ENCODE measurements at regions not wholly inside any gene's neighbourhood (a gene's known extent, or its start where the extent isn't known, plus 50 kb on each side); places are given as distances from the start of the nearest gene placed in this dataset.

- H3K27me3 ChIP-seq (ENCODE audit: control insufficient read depth, insufficient read depth, low read length, poor library complexity, severe bottlenecking), result no peaks in the 10 kb centered on the region
- H3K36me3 Mint-ChIP-seq (ENCODE audit: low read depth), result no peaks in the 10 kb centered on the region
- no peak for DNase-seq
- TF ChIP-seq, protein P1, sequence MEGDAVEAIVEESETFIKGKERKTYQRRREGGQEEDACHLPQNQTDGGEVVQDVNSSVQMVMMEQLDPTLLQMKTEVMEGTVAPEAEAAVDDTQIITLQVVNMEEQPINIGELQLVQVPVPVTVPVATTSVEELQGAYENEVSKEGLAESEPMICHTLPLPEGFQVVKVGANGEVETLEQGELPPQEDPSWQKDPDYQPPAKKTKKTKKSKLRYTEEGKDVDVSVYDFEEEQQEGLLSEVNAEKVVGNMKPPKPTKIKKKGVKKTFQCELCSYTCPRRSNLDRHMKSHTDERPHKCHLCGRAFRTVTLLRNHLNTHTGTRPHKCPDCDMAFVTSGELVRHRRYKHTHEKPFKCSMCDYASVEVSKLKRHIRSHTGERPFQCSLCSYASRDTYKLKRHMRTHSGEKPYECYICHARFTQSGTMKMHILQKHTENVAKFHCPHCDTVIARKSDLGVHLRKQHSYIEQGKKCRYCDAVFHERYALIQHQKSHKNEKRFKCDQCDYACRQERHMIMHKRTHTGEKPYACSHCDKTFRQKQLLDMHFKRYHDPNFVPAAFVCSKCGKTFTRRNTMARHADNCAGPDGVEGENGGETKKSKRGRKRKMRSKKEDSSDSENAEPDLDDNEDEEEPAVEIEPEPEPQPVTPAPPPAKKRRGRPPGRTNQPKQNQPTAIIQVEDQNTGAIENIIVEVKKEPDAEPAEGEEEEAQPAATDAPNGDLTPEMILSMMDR (conservative IDR thresholded peaks at IDR 0.05), result no peak
- H3K4me1 Mint-ChIP-seq, result no peaks in the 10 kb centered on the region
- H3K27ac ChIP-seq (ENCODE audit: low read depth, low read length), result no peak overlapping the region
- no peak overlapping the region for H3K27ac Mint-ChIP-seq
- WGBS, 2 experiments (ENCODE audit: insufficient coverage in 1 of 2, insufficient read length in 1 of 2), result 91 to 97% methylated on average over 5 to 7 of the region's 7 CpGs
- peaks cover 4% of the 10 kb centered on the region for H3K9me3 Mint-ChIP-seq
- no peaks in the 10 kb centered on the region for H3K4me1 ChIP-seq (ENCODE audit: control insufficient read depth, insufficient read depth, low read length)
- H3K4me3 Mint-ChIP-seq, result no peak overlapping the region
- H3K4me3 ChIP-seq (ENCODE audit: low read length), result no peak overlapping the region
- H3K9me3 ChIP-seq (ENCODE audit: control insufficient read depth, low read length), result no peaks in the 10 kb centered on the region
- H3K9ac ChIP-seq (ENCODE audit: extremely low read depth, low read length, poor library complexity, severe bottlenecking), result no peak overlapping the region
- H3K36me3 ChIP-seq (ENCODE audit: control insufficient read depth, insufficient read depth, low read length), result no peaks in the 10 kb centered on the region
- no peaks in the 10 kb centered on the region for H3K27me3 Mint-ChIP-seq (ENCODE audit: insufficient read depth)
Measured at GRCh38 chr20:57794036-57794435, 84.2 kb upstream of the PMEPA1 start.

GRCh38 chr20:57793421-57793820 is 83.6 kb upstream of the PMEPA1 start:
- Histone ChIP-seq H3K4me3 (ENCODE audit: low read length) (no peak overlapping the region), H3K9ac (ENCODE audit: extremely low read depth, low read length, poor library complexity, severe bottlenecking) (no peak overlapping the region), H3K36me3 (ENCODE audit: control insufficient read depth, insufficient read depth, low read length) (no peaks in the 10 kb centered on the region), H3K27me3 (ENCODE audit: control insufficient read depth, insufficient read depth, low read length, poor library complexity, severe bottlenecking) (no peaks in the 10 kb centered on the region), H3K27ac (ENCODE audit: low read depth, low read length) (no peak overlapping the region), H3K9me3 (ENCODE audit: control insufficient read depth, low read length) (no peaks in the 10 kb centered on the region), H3K4me1 (ENCODE audit: control insufficient read depth, insufficient read depth, low read length) (no peaks in the 10 kb centered on the region)
- no peaks in the 10 kb centered on the region for H3K27me3 Mint-ChIP-seq (ENCODE audit: insufficient read depth)
- no peak for DNase-seq
- whole genome bisulfite sequencing, 2 experiments (ENCODE audit: insufficient coverage in 1 of 2, insufficient read length in 1 of 2), result 93 to 98% methylated on average over 8 to 9 of the region's 9 CpGs
- H3K4me3 Mint-ChIP-seq, result no peak overlapping the region
- H3K9me3 Mint-ChIP-seq, result peaks cover 4% of the 10 kb centered on the region
- H3K4me1 Mint-ChIP-seq, result no peaks in the 10 kb centered on the region
- H3K36me3 Mint-ChIP-seq (ENCODE audit: low read depth), result no peaks in the 10 kb centered on the region
- no peak overlapping the region for H3K27ac Mint-ChIP-seq
- TF ChIP-seq, protein P1 (conservative IDR thresholded peaks at IDR 0.05), result no peak

DNA sequence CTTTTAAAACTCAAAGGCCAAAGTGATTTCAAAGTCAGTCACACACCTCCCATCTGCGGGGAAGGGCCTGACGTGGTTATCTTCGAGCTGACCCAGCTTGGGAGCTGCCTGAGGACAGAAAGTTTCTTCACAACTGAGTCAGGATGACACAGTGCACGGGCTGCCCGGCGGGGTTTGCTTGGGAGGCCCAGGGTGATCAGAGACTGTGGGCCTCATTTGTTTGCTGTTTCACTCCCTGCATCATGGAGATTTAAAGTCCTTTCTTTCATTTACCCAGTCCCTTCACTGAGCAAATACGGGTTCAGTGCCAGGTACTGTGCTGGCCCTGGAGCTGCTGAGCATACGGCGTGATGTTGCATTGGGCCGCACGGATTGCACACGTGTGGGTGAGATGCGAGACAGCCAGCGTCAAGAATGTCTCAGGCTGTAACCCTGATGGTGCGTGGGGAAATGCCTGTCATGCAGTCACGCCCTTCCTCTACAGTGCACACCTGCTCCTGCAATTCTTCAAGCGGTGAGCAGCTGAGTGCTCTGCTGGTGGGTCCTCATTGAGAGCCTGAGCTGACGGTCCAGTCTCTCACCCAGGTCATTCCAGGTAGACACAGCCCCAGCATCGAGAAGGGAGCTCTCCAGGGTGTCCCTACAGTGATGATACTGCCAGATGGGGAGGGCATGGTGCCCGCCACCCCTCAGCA is 82.7 kb upstream of the PMEPA1 start:
- no peaks in the 10 kb centered on the region for H3K27me3 Mint-ChIP-seq (ENCODE audit: insufficient read depth)
- Histone ChIP-seq H3K9ac (ENCODE audit: extremely low read depth, low read length, poor library complexity, severe bottlenecking) (no peak overlapping the region), H3K27ac (ENCODE audit: low read depth, low read length) (peak overlapping the region; percentile 6), H3K36me3 (ENCODE audit: control insufficient read depth, insufficient read depth, low read length) (no peaks in the 10 kb centered on the region), H3K27me3 (ENCODE audit: control insufficient read depth, insufficient read depth, low read length, poor library complexity, severe bottlenecking) (no peaks in the 10 kb centered on the region), H3K9me3 (ENCODE audit: control insufficient read depth, low read length) (no peaks in the 10 kb centered on the region), H3K4me3 (ENCODE audit: low read length) (no peak overlapping the region), H3K4me1 (ENCODE audit: control insufficient read depth, insufficient read depth, low read length) (no peaks in the 10 kb centered on the region)
- DNase-seq, result peak; percentile 42
- WGBS, 2 experiments (ENCODE audit: insufficient coverage in 1 of 2, insufficient read length in 1 of 2), result 86 to 87% methylated on average over 19 to 20 of the region's 20 CpGs
- TF ChIP-seq, protein P1 (conservative IDR thresholded peaks at IDR 0.05), result no peak
- no peaks in the 10 kb centered on the region for H3K36me3 Mint-ChIP-seq (ENCODE audit: low read depth)
- H3K4me3 Mint-ChIP-seq, result no peak overlapping the region
- no peak overlapping the region for H3K27ac Mint-ChIP-seq
- peaks cover 4% of the 10 kb centered on the region for H3K9me3 Mint-ChIP-seq
- no peaks in the 10 kb centered on the region for H3K4me1 Mint-ChIP-seq

Data from endodermal cell (in vitro differentiated cells).